GM18861 (cell line): ENCODE measurements at regions not wholly inside any gene's neighbourhood (a gene's known extent, or its start where the extent isn't known, plus 50 kb on each side); places are given as distances from the start of the nearest gene placed in this dataset.

Source experiments
- ATAC-seq: cut with Tn5 transposase; IDR thresholded peaks from one replicate; pipeline ENCODE4 v1.9.1; 2021; ENCODE audit not compliant: unreplicated experiment

DNA sequence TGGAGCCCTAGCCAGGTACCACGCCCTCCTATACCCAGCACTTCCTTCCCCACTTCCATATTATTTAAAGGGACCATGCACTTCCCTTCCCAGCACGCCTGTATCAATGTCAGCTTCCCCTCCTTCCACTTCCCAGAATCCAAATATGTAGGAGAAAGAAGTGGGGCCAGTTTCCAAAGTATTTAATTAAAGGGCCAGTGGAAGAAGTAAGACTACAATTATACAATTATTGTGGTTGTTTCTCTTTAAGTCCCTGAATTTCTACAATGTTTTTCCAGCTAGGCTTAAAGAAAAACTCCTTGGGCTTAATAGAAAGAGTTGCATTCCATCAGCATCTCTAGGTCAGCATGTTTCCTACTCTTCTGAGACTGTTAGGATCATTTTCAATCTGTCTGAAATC lies 515.8 kb downstream of the PREX1 start:
- no peak for ATAC-seq

DNA sequence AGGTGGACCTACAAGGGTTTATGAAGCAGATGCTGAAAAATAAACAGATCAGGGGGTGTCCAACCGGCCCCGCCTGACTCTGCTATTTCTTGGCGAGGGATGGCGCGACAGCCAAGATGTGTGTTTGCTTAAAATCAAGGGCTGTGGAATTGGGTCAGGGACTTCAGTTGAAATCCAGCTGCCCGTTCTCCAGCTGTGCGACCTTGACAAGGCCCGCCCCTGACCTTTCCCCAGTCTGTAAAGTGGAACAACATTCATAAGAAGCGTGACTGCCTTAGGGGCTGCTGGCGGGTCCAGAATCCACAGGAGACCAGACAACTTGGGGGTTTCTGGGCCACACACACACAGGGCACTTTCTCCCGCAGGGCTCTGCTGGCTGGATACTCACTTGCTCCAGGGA lies 517.5 kb downstream of the PREX1 start:
- ATAC-seq, result no peak

DNA sequence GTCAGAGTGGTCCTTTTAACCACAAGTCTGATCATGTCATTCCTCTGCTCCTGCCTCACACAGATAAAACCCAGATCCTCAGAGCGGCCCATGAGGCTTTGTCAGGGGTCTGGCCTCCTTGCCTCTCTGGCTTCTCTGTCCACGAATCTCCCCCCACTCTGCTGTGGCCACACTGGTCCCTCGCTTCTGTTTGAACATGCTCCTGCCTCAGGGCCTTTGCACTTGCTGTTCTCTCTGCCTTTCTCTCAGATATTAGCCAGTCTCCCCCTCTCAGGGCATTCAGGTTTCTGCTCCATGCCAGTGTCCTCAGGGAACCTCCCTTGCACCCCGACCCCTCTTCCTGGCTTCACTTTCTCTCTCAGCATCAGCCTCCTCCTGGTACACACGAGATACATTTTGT lies 518.5 kb downstream of the PREX1 start:
- no peak for ATAC-seq

DNA sequence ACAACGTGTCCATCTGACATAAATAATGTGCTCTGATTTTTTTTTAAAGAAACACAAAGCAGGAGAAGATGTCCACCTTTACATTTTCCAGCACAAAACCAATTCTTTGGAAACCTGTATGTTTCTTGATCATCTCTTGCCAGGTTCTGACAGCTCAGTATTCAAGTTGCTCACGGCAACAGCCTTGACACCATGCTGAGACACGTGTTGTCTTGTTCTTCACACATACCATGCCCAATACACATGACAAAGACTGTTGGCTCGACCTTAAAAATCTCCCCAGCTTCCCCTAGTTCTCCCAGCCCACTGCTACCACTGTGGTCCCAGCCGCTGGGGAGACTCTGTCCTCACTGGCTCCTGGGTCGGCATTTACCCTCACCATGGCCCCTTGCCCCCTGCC lies 518.9 kb downstream of the PREX1 start:
- no peak for ATAC-seq

DNA sequence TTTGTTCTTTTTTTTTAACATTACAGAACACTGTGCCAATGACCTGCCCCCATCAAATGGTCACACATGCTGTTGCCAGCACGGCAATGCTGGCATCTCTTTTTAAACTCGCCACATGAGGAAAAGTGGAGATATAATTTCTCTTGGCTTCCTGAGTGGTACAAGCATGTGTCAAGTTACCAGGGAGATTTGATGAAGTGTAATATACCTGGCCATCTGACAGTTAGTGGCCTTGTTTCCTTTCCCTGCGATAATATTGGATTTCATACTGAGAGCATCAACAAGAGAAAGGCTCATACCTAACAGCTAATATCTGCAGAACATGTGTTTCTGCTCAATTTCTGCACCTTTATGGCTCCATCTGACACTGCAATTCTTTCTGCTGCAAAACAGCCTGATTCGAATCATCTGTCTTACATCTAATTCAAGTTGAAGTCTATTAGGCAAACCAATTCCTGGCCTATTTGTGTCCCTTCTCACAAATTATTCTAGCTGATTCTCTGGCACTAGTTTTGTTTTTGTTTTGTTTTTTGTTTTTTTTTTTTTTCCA lies 519.5 kb downstream of the PREX1 start:
- no peak for ATAC-seq

DNA sequence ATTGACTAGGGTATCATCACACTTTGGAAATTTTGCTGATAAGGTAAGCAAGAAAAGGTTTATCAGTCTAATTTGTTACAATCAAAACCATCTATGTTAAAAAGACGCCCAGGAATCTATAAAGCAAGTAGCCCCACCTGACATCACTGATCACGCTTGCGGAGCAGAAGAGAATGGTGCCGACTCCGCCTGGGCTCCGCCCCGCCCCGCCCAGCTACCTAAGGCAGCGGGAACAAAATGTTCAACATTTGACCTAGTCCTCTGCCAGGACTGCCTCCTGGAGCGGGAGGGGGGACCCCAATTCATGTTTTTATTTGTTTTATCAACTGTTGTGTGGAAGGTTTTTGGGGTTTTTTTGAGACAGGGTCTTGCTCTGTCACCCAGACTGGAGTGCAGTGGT lies 520.5 kb downstream of the PREX1 start:
- ATAC-seq, result no peak

DNA sequence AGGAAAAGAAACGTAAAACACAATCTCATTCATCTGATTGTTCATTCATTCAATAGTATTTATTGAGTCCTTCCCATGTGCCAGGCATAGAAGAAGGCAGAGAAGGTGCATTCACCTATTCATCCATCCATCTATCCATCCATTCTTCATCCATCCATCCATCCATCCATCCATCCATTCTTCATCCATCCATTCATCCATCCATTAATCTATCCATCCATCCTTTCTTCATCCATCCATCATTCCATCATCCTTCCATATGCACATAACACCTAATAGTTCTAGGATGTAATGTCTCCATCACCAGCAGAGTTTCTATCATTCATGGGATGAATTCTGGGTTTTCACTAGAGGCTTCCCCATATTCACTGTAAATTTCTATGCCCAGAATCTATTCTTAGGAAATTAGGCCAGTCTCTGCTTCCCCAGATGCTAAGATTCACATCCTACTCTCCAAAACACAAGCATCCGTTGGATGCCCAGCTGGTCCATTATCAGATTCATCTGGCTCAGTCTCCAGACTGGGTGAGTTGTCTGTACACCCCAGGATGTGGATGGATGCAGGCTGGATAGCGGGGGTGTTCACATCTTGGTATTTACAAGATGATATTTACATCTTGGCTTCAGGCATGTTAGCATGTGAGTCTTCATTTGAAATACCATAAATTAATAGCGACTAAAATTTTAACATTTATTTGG lies 517.7 kb upstream of the SULF2 start:
- no peak for ATAC-seq

DNA sequence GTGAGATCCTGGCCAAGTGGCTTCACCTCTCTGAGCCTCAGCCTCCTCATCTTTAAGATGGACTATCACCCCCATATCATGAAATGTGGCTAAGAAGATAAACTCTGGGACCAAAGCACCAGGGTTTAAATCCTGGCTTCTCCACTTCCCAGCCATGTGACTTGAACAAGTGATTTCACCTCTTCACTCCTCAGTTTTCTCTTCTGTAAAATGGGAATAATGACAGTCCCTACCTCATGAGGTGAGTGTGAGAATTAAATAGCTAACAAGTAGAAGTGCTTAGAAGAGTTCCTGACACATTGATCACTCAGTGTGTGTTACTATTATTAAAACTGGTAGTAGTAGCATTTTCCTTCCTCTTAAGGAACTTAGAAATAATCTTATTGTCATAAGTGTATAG lies 516.9 kb upstream of the SULF2 start:
- no peak for ATAC-seq

DNA sequence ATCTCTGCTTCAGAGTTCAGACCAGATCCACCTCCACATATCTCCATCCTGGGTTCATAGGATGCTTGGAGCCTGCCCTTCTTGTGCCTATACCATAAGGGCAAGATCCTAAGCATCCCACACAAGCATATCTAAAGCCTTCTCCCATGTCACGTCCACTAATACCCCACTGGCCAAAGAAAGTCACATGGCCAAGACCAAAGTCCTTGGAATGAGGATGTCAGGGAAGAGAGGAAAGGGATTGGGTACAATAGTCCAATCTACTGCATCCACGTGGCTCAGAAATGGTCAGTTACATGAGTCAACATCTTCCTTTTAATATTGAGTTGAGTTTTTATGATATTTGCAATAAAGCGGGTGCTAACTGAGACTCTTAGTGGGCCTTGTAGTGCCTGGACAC lies 515.9 kb upstream of the SULF2 start:
- no peak for ATAC-seq

DNA sequence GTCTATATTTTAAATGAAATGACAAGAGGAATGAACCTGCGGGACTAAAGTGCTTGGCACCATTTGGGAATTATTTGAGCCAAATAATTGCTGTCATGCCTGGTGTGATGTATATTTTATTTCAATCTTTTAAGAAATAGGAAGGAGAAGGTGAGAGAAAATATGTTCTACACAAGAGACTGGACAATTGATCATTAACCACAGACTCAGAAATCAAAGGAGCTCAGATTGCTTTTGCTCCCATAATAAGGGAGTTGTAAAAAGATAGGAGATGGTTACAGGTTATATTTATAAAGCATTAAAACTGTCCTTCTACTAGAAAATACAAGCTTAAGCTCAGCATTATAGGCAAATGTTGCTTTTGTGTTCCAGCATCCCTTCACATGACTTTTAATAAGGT lies 515.2 kb upstream of the SULF2 start:
- no peak for ATAC-seq

DNA sequence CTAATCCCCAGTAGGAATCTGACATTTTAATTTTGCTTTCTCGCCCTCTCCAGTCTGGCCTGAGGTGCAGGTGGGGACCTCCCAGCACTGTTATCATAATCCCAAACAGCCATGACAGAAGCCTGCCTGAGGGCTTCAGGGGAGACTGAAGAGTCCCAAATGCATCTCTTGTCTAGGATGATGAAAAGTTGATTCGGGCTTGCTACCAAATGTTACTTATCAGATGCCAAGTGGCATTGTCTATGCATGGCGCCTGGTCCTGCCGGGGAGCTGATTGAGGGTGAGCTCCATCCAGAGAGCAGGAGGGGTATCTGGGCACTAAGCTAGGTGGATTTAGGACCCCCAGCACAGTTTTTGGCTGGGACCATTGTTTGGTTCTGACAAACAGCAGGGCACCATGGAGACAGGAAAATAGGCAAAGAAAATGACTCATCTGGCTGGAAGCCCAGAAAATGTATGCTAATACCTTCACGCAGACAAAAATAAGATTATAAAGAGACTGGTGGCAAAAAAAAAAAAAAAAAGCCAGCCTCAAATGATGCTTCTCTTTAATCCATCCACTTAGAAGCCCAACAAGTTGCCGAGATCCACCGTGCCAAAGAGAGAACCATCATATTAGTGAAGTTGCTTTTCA lies 513.7 kb upstream of the SULF2 start:
- ATAC-seq, result no peak

DNA sequence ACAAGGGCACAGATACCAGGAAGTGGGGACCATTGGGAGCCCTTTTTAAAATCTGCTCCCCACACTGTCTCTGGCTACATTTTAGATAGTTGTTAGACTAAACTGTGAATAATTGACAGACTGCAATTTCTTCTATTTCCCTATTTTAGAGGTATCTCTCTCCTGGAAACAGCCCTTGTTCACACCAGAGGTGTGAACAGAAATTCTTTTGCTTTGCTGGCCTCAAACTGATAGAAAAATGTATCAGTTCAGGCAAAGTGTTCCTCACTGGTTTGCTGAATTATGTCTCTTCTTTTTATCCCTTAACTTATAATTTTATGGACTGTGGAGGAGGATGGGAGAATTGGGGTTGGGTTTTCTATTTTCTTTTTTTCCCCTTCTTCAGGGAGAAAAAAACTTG lies 513.2 kb upstream of the SULF2 start:
- no peak for ATAC-seq

DNA sequence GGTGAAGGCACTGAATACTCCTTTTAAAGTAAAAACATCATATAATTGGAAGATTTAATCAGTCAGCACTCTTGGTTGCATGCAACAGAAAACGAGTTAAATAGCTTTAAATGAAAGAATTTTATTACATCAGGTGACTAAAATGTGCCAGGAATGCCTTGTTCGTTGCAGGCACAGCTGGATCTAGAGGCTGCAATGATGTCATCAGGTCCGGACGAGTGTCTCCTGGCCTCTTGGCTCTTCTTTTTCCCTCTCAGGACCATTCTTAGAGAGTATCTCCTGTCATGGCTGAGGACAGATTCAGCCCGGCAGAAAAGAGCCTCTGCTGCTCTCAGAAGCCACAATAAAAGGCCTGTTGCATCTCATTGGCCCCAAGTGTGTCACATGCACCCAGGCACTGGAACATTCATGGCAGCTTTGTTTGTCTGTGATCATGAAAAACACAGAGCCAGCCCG lies 510.7 kb upstream of the SULF2 start:
- no peak for ATAC-seq

DNA sequence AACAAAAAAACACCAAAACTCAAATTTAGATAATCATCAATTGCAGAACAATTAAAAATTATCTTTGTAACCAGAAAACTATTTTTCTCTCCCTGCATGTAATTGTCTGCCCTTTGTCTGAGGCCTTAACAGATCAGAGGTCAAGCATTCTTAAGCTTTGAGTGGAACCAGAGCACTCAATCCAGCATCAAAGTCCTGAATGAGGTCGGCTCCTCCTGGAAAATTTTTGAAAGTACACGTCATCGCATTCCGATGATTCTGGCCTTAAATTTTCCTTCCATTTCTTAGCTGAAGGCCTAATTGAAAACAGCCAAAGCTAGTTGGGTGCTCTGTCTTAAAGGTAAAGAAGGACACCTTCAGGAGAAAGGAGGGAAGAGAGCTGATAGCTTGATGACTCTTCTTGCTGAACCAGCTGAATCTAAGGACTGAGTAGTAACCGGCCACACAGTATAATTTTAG lies 510.2 kb upstream of the SULF2 start:
- ATAC-seq, result no peak

DNA sequence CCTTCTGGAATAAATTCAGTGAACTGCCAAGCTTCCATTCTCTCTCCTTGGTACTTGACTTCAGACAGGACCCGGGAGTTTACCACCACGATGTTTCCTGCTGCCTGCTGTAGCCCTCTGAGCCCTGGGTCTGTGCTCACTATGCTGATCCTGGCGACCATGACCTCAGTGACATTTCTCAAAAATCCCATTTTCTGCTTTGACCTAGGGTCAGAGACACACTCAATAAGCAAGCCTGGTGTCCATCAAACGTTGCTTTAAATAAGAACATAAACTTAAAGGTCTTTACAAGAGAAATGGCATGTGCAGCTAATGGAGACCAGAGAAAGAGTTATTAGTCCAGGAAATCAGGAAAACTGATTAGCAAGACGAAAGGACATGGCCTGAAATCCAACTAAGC lies 509.7 kb upstream of the SULF2 start:
- ATAC-seq, result no peak

DNA sequence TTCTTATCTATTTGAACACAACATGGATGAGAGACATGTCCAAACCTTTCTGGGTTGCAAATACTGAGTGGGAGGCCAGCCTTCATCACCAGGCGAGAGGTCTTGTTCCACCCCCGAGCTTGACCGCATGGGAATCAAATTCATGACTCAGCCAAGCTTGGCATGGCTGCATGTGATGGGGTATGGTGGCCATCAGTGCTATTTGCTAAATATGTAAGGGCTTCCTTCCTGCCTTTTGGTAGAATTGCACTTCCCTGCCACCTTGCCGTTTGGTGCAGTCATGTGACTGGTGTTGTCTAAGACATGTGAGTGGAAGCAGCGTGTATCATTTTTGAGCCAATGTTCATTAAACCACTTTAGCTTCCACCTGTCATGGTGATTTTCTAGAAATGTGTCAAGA lies 508.9 kb upstream of the SULF2 start:
- no peak for ATAC-seq

DNA sequence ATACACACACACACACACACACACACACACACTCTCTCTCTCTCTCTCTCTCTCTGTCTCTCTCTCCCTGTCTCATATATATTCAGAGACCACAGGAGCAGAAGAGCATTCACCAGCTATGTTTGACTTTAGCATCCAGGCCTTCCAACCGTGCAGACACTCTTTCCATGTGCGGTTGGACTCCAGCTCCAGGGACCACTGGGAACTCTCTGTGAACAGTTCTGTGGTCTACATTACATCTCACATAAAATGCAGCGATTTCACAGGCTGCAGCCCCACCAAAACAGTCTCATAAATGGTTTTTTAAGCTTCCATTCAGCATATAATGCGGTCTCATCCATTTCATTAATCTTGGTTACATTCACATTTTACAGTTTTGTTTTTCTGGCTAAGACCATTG lies 508.4 kb upstream of the SULF2 start:
- no peak for ATAC-seq

DNA sequence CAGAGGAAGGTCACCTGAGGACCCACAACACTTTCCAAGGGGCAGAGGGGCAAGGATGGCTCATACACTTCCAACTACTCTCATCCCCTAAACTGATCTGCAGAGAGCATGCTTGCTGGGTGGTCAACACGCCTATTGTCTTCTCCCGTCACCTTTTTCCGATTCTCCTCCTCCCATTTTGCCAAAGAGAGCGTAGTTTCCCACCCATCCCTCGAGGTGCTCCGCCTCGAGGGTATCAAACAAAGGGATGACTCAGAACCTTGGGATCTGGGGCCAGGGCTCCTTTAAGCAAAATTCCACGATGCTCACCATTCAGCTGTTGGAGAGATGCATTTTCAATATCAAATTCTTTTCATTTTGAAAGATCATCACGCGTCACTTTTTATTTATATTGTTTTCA lies 507.5 kb upstream of the SULF2 start:
- no peak for ATAC-seq

DNA sequence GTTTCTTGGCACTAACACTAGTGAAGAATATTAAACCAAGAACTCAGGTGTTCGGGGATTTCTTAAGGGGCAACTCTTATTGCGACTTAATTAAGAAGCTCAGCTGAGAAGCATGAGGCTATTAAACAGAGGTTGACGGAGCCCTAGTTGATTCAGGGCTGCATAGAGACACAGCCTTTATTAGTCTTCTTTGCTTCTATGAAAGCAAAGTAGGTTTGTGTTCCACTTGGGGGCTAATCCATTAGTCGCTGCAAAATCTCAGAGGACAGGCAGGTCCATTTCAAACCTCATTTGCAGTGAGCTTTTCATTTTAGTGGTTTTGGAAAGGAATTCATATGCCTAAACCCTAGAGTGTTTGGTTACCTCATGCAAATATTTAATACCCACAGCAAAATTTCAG lies 506.6 kb upstream of the SULF2 start:
- no peak for ATAC-seq

DNA sequence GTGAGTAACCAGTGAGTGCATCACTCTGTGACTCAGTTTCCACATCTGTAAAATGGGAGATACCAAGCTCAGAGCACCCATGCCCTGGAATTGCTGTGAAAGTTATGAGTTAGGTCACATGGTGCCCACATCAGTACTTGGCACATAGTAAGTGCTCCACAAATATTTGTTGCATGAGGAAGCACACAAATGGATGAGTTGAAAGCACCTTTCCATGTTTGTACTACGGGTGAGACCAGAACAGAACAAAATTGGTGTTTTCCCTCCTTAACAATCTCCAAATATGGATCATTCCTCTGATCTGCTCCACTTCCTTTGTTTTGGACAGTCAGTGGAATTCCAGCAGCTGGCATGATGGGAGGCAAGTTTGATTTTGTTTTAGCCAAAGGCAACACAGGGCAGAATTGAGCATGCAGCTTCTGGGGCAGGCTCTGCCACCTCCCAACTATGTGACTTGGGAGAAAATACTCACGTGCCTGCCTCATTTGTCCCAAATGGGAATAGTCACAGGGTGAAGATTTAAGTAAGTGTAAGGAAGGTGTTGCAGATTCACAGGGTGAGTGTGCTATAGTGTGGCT lies 503.7 kb upstream of the SULF2 start:
- no peak for ATAC-seq

DNA sequence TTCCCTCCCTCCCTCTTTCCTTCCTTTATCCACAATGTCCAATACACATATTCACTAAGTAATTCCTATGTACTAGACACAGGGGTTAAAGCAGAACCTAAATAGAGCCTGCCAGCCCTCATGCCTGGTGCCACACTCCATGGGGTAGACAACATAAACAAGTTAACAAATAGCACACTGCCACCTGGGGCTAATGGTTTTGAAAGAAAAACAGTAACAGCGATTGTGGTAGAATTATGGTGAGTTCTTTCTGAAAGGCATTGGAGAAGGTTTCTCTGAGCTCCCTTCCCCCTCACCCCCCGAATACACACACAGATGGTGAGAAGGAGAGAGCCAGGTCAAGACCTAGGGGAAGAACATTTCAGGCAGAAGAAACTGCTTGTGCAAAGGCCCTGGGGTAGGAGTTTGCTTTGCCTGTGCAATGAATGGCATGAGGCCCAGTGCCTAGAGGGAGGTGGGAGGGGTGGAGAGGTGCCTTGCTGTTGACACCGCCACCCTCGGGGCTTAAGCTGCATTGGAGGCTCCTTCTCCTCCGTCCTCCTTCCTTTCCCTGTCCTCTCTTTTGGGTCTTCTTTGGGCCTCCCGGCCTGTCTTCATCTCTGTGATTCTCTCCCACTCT lies 502.4 kb upstream of the SULF2 start:
- no peak for ATAC-seq

DNA sequence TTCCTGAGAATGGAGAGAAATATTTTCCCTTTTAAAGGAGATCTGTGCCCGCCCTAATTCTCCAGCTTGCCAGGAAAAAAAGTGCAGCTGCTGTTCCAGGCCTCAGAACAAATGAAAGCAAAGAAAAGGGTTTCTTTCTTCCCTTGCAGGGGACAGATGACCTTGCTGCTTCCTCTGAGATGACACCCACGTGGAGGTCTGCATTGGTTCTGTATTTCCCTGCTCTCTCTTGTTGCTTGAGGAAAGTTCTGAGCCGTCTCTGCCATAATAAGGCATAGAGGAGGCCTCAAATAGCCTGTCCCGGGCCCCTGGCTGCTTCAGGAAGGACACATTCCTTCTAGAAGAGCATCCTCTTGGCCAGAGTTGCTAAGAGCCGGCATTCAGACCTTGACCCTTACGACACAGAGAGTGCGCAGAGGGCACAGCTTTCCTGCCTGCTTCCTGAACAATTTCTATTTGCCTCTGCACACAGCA lies 501.8 kb upstream of the SULF2 start:
- no peak for ATAC-seq
